NCI-H226 (cell line): ENCODE measurements at regions not wholly inside any gene's neighbourhood (a gene's known extent, or its start where the extent isn't known, plus 50 kb on each side); places are given as distances from the start of the nearest gene placed in this dataset.

ENCODE experiments used
- DNase-seq: peaks from one replicate; pipeline ENCODE4 v3.0.0-alpha.2; 2015

DNA sequence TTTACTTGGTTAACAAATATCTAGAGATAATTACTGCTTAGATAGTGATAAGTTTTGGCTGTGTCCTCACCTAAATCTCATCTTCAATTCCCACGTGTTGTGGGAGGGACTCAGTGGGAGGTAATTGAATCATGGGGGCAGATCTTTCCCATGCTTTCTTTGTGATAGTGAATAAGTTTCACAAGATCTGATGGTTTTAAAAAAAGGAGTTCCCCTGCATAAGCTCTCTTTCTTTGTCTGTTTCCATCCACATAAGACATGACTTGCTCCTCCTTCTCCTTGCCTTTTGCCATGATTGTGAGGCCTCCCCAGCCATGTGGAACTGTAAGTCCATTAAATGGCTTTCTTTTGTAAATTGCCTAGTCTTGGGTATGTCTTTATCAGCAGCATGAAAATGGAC lies 266.0 kb upstream of the ANKRD50 start:
- peak; percentile 51 for DNase-seq

DNA sequence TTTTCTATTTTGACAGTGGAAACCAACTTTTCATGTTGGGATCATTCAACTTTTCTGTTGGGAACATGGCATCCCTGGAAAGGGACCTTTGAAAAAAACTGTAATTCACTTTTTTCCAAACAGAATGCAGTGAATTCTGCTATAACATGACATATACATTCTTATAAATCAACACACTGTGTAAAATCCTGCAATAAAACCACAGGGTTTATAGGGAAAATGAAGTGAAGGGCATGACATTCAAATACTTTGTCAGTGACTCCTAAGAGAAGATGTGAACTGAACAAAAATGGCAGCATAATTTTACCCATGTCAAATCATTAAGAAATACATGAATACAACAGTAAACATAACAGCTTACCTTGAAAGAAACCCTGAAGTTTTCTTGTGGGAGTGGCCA lies 264.5 kb upstream of the ANKRD50 start:
- DNase-seq = no peak

GRCh38 chr4:124974152-124974551 lies 261.6 kb upstream of the ANKRD50 start:
- DNase-seq = peak; percentile 61

DNA sequence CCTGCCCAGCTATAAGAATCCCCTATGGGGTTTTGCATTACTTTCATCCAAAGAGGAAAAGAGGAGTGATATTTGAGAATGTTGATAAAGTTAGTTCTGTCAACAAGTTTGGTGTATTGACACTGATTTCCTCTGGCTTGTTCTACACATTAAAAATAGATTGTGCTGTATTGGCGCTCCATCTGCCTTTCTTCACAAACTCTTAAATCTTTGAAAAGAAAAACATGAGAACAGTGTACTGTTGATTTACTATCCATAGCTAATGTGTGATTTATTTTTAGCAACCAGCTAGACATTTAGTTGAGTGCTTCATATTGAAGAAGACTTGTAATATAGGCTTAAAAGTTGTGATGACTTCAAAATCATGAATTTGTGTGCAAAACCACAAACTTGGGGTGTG lies 261.2 kb upstream of the ANKRD50 start:
- DNase-seq = no peak

DNA sequence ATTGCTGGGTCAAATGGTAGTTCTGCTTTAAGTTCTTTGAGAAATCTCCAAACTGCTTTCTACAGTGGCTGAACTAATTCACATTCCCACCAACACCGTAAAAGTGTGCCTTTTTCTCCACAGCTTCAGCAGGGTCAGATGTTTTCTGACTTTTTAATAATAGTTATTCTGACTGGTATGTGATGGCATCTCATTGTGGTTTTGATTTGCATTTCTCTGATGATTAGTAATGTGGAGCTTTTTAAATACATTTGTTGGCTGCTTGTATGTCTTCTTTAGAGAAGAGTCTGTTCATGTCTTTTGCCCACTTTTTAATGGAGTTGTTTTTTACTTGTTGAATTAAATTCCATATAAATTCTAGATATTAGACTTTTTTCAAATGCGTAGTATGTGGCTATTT lies 257.5 kb upstream of the ANKRD50 start:
- peak; percentile 41 for DNase-seq

GRCh38 chr4:124965497-124965891 lies 253.0 kb upstream of the ANKRD50 start:
- DNase-seq = no peak

DNA sequence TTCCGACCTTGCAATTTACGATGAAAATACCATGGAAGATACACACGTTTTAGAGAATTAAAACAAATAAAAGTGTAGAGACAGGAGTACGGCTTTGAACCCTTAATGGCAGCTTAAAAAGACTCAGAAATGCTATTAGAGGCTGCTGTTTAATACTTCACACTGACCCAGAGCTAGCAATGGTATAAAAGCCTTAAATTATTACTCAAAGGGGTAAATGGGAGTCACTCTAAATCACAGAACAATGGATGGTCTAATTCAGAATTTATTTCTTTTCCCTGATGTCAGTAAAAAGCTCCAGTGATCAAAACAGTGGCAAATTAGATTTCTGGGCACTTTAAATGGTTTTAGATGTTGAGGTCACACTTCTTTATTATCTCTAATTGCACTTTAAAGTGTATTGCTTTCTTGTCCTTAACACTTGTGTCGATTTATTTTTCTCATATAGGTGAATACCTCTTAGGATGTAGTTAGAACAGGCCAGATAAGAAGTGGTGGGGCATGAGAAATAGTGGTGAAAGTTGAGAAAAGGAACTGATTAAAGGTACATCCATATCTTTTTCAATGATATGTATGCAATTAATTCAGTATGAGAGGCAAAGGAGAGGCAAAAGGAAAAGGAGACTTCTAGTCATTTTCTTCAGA lies 252.4 kb upstream of the ANKRD50 start:
- no peak for DNase-seq

DNA sequence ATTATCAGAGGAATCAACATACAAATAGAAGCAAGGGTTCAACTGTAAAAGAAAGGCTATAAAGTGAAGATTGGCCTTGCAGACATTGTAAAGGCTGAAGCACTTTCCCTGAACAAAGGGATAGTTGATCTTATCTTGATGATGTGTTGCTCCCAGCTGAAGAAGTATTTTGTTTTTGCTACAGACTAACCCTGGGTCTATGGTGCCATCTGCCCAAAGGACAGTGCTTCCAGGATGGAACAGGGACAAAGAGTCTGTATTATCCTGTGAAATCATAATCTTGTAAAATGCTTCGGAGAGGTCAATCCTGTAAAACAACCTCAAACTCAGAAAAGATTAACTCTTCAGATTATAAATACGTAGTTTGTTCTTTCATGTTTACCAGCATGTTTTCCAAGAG lies 251.7 kb upstream of the ANKRD50 start:
- no peak for DNase-seq

GRCh38 chr4:124961138-124961750 lies 248.7 kb upstream of the ANKRD50 start:
- no peak for DNase-seq

GRCh38 chr4:124958847-124959246 lies 246.3 kb upstream of the ANKRD50 start:
- DNase-seq = peak; percentile 47

DNA sequence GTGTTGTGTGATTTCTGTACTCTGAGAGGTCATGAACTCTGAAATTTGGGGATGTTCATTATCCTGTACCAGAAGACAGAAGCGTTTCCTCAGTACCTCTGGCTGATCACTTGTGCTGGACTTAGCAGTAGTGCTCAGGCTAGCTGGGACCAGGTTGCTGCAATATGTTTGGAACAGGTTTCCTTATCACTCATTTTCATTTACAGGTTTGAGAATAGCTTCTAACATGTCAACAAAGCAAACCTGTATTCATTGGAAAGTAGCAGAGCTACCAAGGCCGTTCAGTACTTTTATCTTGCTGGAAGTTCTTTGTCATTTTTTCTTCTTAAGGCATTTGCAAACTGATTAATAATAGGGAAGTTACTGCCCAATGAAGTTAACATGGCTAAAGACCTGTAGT lies 242.9 kb upstream of the ANKRD50 start:
- no peak for DNase-seq

DNA sequence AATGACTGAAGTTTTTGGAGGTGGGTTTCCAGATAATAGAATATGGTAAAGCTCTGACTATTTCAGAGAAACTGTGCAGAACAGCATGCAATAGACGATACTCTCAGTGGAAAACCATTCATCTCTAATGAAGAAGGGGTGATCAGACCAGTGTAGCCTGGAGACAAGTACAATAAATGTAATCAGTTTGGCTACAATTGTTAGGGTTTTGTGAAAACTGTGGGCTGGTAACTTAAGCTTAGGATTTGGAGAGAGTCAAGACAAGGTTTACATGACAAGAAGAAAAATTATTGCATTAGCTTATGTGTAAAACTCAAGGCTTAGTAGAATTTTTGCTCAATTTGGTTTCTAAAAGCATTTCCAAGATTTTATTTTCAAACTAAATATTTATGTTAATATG lies 241.5 kb upstream of the ANKRD50 start:
- DNase-seq = no peak

GRCh38 chr4:124953486-124953885 lies 241.0 kb upstream of the ANKRD50 start:
- DNase-seq = peak; percentile 16

DNA sequence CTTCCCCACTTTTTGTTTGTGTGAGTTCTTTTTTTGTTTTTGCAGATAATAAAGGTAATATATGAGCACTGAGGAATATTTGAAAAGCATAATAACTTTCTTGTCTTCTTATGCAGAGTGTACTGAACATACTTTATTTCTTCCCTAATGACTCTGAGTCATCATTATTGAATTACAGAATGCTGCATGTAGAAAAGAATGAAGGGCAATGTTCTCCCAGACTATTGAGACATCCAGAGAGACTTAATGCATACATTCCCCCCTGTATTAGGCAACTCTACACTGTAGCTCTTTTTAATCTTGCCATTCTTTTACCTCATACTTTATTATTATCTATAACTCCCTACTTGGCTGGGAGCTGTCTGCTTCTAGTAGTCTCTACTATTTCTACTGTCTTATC lies 240.5 kb upstream of the ANKRD50 start:
- DNase-seq = peak; percentile 74

DNA sequence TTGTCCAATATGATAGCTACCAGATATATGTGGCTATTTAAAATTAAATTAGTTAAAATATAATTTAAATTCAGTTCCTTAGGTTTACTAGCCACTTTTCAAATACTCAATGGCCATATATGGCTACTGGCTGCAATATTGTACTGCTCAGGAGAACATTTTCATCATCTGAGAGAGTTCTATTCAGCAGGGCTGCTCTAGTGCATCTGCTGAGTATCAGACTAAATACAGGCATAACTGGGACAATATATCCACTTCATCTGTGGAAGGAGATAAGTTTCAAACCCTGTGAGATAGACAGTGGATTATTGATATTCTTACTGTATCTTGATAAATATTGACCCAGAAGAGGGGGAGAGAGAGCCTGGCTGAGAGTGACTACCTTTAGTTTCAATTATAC lies 240.1 kb upstream of the ANKRD50 start:
- no peak for DNase-seq

- peak; percentile 69 for DNase-seq
These were observed 236.6 kb upstream of the ANKRD50 start for GRCh38 chr4:124948976-124949597.

DNA sequence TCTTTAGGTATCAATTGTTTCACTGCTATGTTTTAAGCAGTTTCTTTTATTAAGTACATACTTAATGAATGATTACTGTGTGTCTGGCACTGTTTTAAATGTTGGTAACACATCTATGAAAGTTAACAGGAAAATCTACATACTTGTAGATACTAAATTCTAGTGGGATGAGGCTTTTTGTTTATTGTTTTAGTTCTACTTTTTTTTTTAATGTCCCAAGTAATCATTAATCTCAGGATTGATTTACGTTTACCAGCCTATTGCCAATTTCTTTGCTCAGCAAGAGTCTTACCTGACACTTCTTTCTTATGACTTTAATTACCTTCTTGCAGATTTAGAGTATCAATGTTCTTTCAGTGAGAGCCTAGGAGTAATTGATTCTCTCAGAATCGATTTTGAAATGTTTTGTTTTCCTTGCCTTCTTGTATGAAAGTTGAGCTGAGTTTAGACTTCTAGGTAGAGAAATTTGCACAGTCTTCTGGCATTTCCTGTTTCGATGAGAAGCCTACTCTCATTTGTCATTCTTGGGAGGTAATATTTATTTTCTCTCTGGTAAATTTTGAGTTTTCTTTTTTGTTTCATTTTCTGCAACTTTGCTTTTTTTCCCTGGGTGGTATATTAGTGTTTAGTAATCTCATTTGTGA lies 235.2 kb upstream of the ANKRD50 start:
- DNase-seq = no peak

- DNase-seq = no peak
These were observed 234.2 kb upstream of the ANKRD50 start for GRCh38 chr4:124946696-124947095.

- DNase-seq = no peak
These were observed 232.9 kb upstream of the ANKRD50 start for GRCh38 chr4:124945422-124945821.

- peak; percentile 56 for DNase-seq
These were observed 231.4 kb upstream of the ANKRD50 start for GRCh38 chr4:124943938-124944337.

DNA sequence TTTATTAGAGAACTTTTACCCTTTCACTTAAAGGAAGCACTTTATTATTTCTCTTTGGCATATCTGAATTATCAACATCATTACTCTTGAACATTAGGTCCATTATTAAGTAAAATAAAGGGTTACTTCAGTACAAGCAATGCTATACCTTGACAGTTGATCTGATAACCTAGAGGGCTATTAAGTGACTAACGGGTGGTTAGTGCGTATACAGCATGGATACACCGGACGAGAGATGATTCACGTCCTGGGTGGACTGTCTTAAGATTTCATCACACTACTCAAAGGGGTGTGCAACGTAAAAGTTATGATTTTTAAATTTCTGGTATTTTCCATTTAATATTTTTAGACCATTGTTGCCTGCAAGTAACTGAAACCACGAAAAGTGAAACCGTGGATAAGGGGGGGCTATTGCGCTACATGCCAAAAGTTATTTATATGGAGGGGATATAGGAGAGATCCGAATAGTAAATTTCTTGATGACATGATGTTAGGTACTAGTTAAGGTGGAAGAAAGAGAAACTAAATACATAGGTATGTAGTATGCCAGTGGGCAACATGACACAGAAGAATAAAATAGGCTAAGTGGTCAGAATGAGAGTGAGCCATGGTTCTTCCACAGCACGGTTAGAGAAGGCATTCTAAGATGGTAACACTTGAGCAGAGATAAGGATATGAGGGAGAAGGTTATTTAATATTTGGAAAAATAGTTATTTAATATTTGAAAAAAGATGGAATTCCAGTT lies 230.8 kb upstream of the ANKRD50 start:
- DNase-seq = peak; percentile 92

DNA sequence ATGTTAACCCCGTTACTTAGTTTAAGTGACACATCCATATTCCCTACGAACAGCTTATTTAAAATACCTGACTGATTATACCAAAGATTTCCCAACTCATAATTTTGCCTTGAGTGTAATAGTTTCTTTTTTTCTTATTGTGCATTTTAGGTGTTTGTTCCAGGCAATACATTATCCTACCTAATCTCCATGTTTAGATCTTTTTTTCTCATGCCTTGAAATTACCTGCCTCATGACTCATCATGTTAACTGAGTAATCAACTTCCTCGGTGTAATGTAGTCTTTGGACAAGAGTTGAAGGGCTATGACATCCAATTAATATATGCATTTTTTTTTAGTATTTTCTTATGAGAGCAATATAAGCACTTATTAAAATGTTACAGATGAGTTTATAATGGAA lies 228.7 kb upstream of the ANKRD50 start:
- DNase-seq = peak; percentile 58

GRCh38 chr4:124940387-124940786 lies 227.9 kb upstream of the ANKRD50 start:
- DNase-seq = peak; percentile 91
